H4 (cell line): ENCODE measurements at regions not wholly inside any gene's neighbourhood (a gene's known extent, or its start where the extent isn't known, plus 50 kb on each side); places are given as distances from the start of the nearest gene placed in this dataset.
"Not testable (repeated sequence)": the region's sequence is repeated elsewhere in the genome, so short reads cannot be mapped to it uniquely, and the experiment has no call there.

ENCODE experiments used
- DNase-seq: peaks from one replicate; pipeline ENCODE4 v3.0.0-alpha.2; 2015; ENCODE audit warnings: low spot score

GRCh38 chr12:96085475-96085874 lies 50.1 kb upstream of the LTA4H start:
- no peak for DNase-seq

GRCh38 chr12:96086190-96086589 lies 50.8 kb upstream of the LTA4H start:
- DNase-seq = not testable (repeated sequence)

- no peak for DNase-seq
These were observed 56.4 kb upstream of the LTA4H start for GRCh38 chr12:96091833-96092232.

GRCh38 chr12:96093543-96094196 lies 58.3 kb upstream of the LTA4H start:
- DNase-seq = no peak

GRCh38 chr12:96094201-96094600 lies 58.8 kb upstream of the LTA4H start:
- peak; percentile 77 for DNase-seq

- no peak for DNase-seq
These were observed 63.2 kb upstream of the LTA4H start for GRCh38 chr12:96098631-96099030.

- no peak for DNase-seq
These were observed 64.0 kb upstream of the LTA4H start for GRCh38 chr12:96099421-96099820.

GRCh38 chr12:96099986-96100385 lies 64.6 kb upstream of the LTA4H start:
- DNase-seq = no peak

- no peak for DNase-seq
These were observed 66.4 kb upstream of the LTA4H start for GRCh38 chr12:96101806-96102205.

GRCh38 chr12:96103067-96103644 lies 67.8 kb upstream of the LTA4H start:
- no peak for DNase-seq

- no peak for DNase-seq
These were observed 69.2 kb upstream of the LTA4H start for GRCh38 chr12:96104566-96104965.

- no peak for DNase-seq
These were observed 70.8 kb upstream of the LTA4H start for GRCh38 chr12:96106137-96106536.

- no peak for DNase-seq
These were observed 71.8 kb upstream of the LTA4H start for GRCh38 chr12:96107236-96107635.

GRCh38 chr12:96108321-96108720 lies 72.9 kb upstream of the LTA4H start:
- DNase-seq = no peak

GRCh38 chr12:96108941-96109340 lies 73.6 kb upstream of the LTA4H start:
- not testable (repeated sequence) for DNase-seq

GRCh38 chr12:96112733-96113132 lies 77.3 kb upstream of the LTA4H start:
- no peak for DNase-seq

- DNase-seq = no peak
These were observed 76.7 kb upstream of the ELK3 start for GRCh38 chr12:96117460-96117859.

- DNase-seq = no peak
These were observed 73.6 kb upstream of the ELK3 start for GRCh38 chr12:96120359-96121100.

GRCh38 chr12:96121271-96121711 lies 72.9 kb upstream of the ELK3 start:
- DNase-seq = no peak

GRCh38 chr12:96128292-96128691 lies 65.9 kb upstream of the ELK3 start:
- not testable (repeated sequence) for DNase-seq

- DNase-seq = no peak
These were observed 63.6 kb upstream of the ELK3 start for GRCh38 chr12:96130396-96131059.

GRCh38 chr12:96131230-96131788 lies 62.9 kb upstream of the ELK3 start:
- no peak for DNase-seq
